Mesendoderm (in vitro differentiated cells): ENCODE measurements at regions not wholly inside any gene's neighbourhood (a gene's known extent, or its start where the extent isn't known, plus 50 kb on each side); places are given as distances from the start of the nearest gene placed in this dataset.

Experiments
- DNase-seq: peaks from one replicate; pipeline ENCODE4 v3.0.0; 2013
- H2AK5ac ChIP-seq: 2 replicates; pipeline ENCODE4 v1.6.1; 2013; ENCODE audit warnings: low read length, inconsistent platforms
- H2BK120ac ChIP-seq: 2 replicates; pipeline ENCODE4 v1.6.1; 2013; ENCODE audit warnings: low read depth, mild to moderate bottlenecking, low read length, moderate library complexity, mixed read lengths
- H2BK15ac ChIP-seq: replicated peaks from 2 replicates; pipeline ENCODE4 v1.6.1; 2013; ENCODE audit warnings: low read depth, mild to moderate bottlenecking, moderate library complexity
- H2BK5ac ChIP-seq: 2 replicates; pipeline ENCODE4 v1.6.1; 2013; ENCODE audit warnings: low read length, inconsistent platforms
- H3K18ac ChIP-seq: 2 replicates; pipeline ENCODE4 v1.6.1; 2013; ENCODE audit warnings: mild to moderate bottlenecking, low read length, mixed read lengths
- H3K23ac ChIP-seq: one replicate; pipeline ENCODE4 v1.6.1; 2013; ENCODE audit warnings: low read length
- H3K27ac ChIP-seq: 2 replicates; pipeline ENCODE4 v1.5.1; 2013; ENCODE audit warnings: low read depth, mild to moderate bottlenecking, inconsistent platforms, low read length, moderate library complexity
- H3K27me3 ChIP-seq: 2 replicates; pipeline ENCODE4 v1.6.1; 2013; ENCODE audit warnings: low read length, control low read depth, mild to moderate bottlenecking, inconsistent platforms; ENCODE audit not compliant: insufficient read depth, poor library complexity
- H3K36me3 ChIP-seq: 2 replicates; pipeline ENCODE4 v1.6.1; 2013; ENCODE audit warnings: low read length, inconsistent platforms; ENCODE audit not compliant: control insufficient read depth, insufficient read depth
- H3K4ac ChIP-seq: one replicate; pipeline ENCODE4 v1.6.1; 2013; ENCODE audit warnings: low read depth, mild to moderate bottlenecking, low read length, moderate library complexity
- H3K4me1 ChIP-seq: 2 replicates; pipeline ENCODE4 v1.6.1; 2013; ENCODE audit warnings: low read depth, low read length, inconsistent platforms; ENCODE audit not compliant: control insufficient read depth
- H3K4me2 ChIP-seq: 2 replicates; pipeline ENCODE4 v1.6.1; 2013; ENCODE audit warnings: low read length
- H3K4me3 ChIP-seq: 2 replicates; pipeline ENCODE4 v1.5.1; 2013; ENCODE audit warnings: mild to moderate bottlenecking, low read length
- H3K56ac ChIP-seq: one replicate; pipeline ENCODE4 v1.6.1; 2013; ENCODE audit warnings: low read length
- H3K79me1 ChIP-seq: 2 replicates; pipeline ENCODE4 v1.6.1; 2013; ENCODE audit warnings: low read length, inconsistent platforms
- H3K79me2 ChIP-seq: 2 replicates; pipeline ENCODE4 v1.6.1; 2013; ENCODE audit warnings: mild to moderate bottlenecking, low read length; ENCODE audit not compliant: control insufficient read depth, insufficient read depth
- H3K9ac ChIP-seq: 2 replicates; pipeline ENCODE4 v1.6.1; 2013; ENCODE audit warnings: low read length, inconsistent platforms
- H4K5ac ChIP-seq: one replicate; pipeline ENCODE4 v1.6.1; 2013; ENCODE audit warnings: low read length
- H4K8ac ChIP-seq: one replicate; pipeline ENCODE4 v1.6.1; 2013; ENCODE audit warnings: low read depth, mild to moderate bottlenecking, control low read depth, low read length, moderate library complexity
- WGBS: extraction: QIAGEN DNeasy Blood & Tissue Kit; methylation state at CpG from one replicate; pipeline ENCODE4 v1.1.7; 2013; ENCODE audit warnings: low lambda C conversion rate, missing lambda C conversion rate; ENCODE audit not compliant: insufficient coverage; ENCODE audit errors: extremely low coverage; 5-methylcytosine and 5-hydroxymethylcytosine counted together

DNA sequence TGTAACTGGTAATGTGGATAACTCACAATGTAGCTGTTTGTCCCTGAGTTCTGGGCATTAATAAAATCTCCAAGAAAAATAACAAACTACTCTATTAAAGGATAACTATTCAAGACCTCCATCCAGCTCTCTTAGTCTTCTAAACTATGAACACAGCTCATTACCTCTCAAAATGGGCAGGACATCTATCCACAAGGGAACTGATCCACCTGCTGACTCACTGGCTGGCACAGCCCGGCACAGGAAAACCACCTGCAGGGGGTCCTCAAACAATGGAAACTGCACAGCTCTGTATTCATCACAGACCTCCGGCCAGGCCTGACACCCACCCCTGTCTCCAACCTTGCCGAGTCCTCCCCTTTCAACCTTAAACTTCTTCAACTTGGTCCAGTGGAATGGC is 255.4 kb downstream of the TJP1 start:
- H3K27me3 ChIP-seq: peaks cover 4% of the 10 kb centered on the region
- no peak overlapping the region for H2BK120ac ChIP-seq
- H4K8ac ChIP-seq: no peak overlapping the region

GRCh38 chr15:29563112-29563511 is 259.2 kb downstream of the TJP1 start:
- Histone ChIP-seq H3K18ac (no peak overlapping the region), H3K27me3 (no peaks in the 10 kb centered on the region), H3K4me1 (no peaks in the 10 kb centered on the region), H3K56ac (no peak overlapping the region), H3K36me3 (no peaks in the 10 kb centered on the region), H3K9ac (no peak overlapping the region), H2AK5ac (no peak overlapping the region), H3K27ac (no peak overlapping the region), H4K8ac (no peak overlapping the region), H2BK120ac (no peak overlapping the region), H4K5ac (no peak overlapping the region), H2BK15ac (no peak overlapping the region), H3K79me1 (no peaks in the 10 kb centered on the region), H2BK5ac (no peak overlapping the region), H3K4me2 (no peak overlapping the region), H3K23ac (no peak overlapping the region), H3K4ac (no peak overlapping the region), H3K4me3 (no peak overlapping the region), H3K79me2 (no peaks in the 10 kb centered on the region)
- no peak for DNase-seq

More for the DNA sequence above, 255.4 kb downstream of the TJP1 start:
- no peak overlapping the region for H3K9ac ChIP-seq
- no peak overlapping the region for H2BK15ac ChIP-seq
- no peak overlapping the region for H3K4me2 ChIP-seq
- H3K4me3 ChIP-seq: no peak overlapping the region
- no peak overlapping the region for H3K56ac ChIP-seq
- H3K23ac ChIP-seq: no peak overlapping the region
- H4K5ac ChIP-seq: no peak overlapping the region
- no CpG with 5 or more reads among the region's 3 CpGs for WGBS
- no peak overlapping the region for H3K27ac ChIP-seq
- H3K36me3 ChIP-seq: no peaks in the 10 kb centered on the region
- no peak overlapping the region for H2AK5ac ChIP-seq
- no peaks in the 10 kb centered on the region for H3K79me2 ChIP-seq
- H3K4me1 ChIP-seq: peaks cover 2% of the 10 kb centered on the region
- H3K4ac ChIP-seq: no peak overlapping the region
- no peak for DNase-seq
- no peak overlapping the region for H2BK5ac ChIP-seq
- H3K79me1 ChIP-seq: no peaks in the 10 kb centered on the region
- H3K18ac ChIP-seq: no peak overlapping the region

- no peak overlapping the region for H3K18ac ChIP-seq
- no peak overlapping the region for H3K4me3 ChIP-seq
- no peak overlapping the region for H2BK5ac ChIP-seq
- no peak for DNase-seq
- no peaks in the 10 kb centered on the region for H3K36me3 ChIP-seq
- H3K4ac ChIP-seq: no peak overlapping the region
- no peak overlapping the region for H2BK15ac ChIP-seq
- no peak overlapping the region for H4K5ac ChIP-seq
- H2AK5ac ChIP-seq: no peak overlapping the region
- H3K9ac ChIP-seq: no peak overlapping the region
- no peaks in the 10 kb centered on the region for H3K79me2 ChIP-seq
- WGBS: no CpG with 5 or more reads among the region's 2 CpGs
- no peak overlapping the region for H4K8ac ChIP-seq
- H3K23ac ChIP-seq: no peak overlapping the region
- no peak overlapping the region for H3K56ac ChIP-seq
- H3K4me1 ChIP-seq: no peaks in the 10 kb centered on the region
- no peak overlapping the region for H2BK120ac ChIP-seq
- no peak overlapping the region for H3K27ac ChIP-seq
- H3K79me1 ChIP-seq: no peaks in the 10 kb centered on the region
- H3K4me2 ChIP-seq: no peak overlapping the region
- H3K27me3 ChIP-seq: no peaks in the 10 kb centered on the region
Measured at GRCh38 chr15:29560896-29561295, 261.4 kb downstream of the TJP1 start.

- H3K36me3 ChIP-seq: no peaks in the 10 kb centered on the region
Measured at GRCh38 chr15:29558261-29558660, 264.0 kb downstream of the TJP1 start.

GRCh38 chr15:29557171-29557570 is 265.1 kb downstream of the TJP1 start:
- WGBS: no CpG with 5 or more reads among the region's 6 CpGs
- Histone ChIP-seq H2BK120ac (no peak overlapping the region), H3K9ac (no peak overlapping the region), H3K4me1 (no peaks in the 10 kb centered on the region), H3K18ac (no peak overlapping the region), H4K8ac (no peak overlapping the region), H3K79me2 (no peaks in the 10 kb centered on the region), H4K5ac (no peak overlapping the region), H3K56ac (no peak overlapping the region), H3K4me2 (no peak overlapping the region), H3K23ac (no peak overlapping the region), H2BK5ac (no peak overlapping the region), H3K27ac (no peak overlapping the region), H2AK5ac (no peak overlapping the region), H3K4ac (no peak overlapping the region), H3K36me3 (no peaks in the 10 kb centered on the region), H3K4me3 (no peak overlapping the region), H3K79me1 (no peaks in the 10 kb centered on the region), H2BK15ac (no peak overlapping the region), H3K27me3 (no peaks in the 10 kb centered on the region)
- no peak for DNase-seq

More at GRCh38 chr15:29558261-29558660, 264.0 kb downstream of the TJP1 start:
- Histone ChIP-seq H3K56ac (no peak overlapping the region), H3K23ac (no peak overlapping the region), H3K27ac (no peak overlapping the region), H3K4me1 (no peaks in the 10 kb centered on the region), H4K8ac (no peak overlapping the region), H2BK5ac (no peak overlapping the region), H3K27me3 (no peaks in the 10 kb centered on the region), H3K9ac (no peak overlapping the region), H3K18ac (no peak overlapping the region), H3K79me1 (no peaks in the 10 kb centered on the region), H2BK120ac (no peak overlapping the region), H3K4me3 (no peak overlapping the region), H4K5ac (no peak overlapping the region), H3K79me2 (no peaks in the 10 kb centered on the region), H3K4me2 (no peak overlapping the region), H3K4ac (no peak overlapping the region), H2BK15ac (no peak overlapping the region), H2AK5ac (no peak overlapping the region)
- no peak for DNase-seq
- no CpG with 5 or more reads among the region's 9 CpGs for WGBS

DNA sequence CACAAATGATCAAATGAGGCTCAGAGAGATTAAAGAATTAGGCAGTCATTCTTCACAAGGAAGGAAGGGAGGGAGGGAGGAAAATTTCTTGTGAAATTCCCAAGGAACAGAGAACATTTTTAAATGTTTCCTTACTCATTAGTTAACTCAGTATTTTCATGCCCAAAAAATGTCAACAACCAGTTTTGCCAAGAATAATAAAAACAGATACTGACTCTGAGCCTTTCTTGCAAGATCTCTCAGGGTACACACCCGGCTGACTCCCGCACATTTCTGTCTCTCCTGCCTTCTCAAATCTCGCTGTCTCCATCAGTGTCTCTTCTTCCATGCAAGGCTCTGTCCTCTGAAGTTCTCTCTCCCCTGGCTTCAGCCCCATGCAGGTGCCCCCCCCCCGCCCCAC is 265.9 kb downstream of the TJP1 start:
- WGBS: no CpG with 5 or more reads among the region's 4 CpGs
- no peak overlapping the region for H3K18ac ChIP-seq
- H3K56ac ChIP-seq: no peak overlapping the region
- H3K4ac ChIP-seq: no peak overlapping the region
- no peaks in the 10 kb centered on the region for H3K4me1 ChIP-seq
- H3K9ac ChIP-seq: no peak overlapping the region
- H2BK15ac ChIP-seq: no peak overlapping the region
- no peaks in the 10 kb centered on the region for H3K79me1 ChIP-seq
- H4K8ac ChIP-seq: no peak overlapping the region
- no peak overlapping the region for H3K4me3 ChIP-seq
- H2BK120ac ChIP-seq: no peak overlapping the region
- no peak overlapping the region for H3K4me2 ChIP-seq
- no peak overlapping the region for H2AK5ac ChIP-seq
- DNase-seq: no peak
- H3K27me3 ChIP-seq: no peaks in the 10 kb centered on the region
- H3K79me2 ChIP-seq: no peaks in the 10 kb centered on the region
- H4K5ac ChIP-seq: no peak overlapping the region
- H3K27ac ChIP-seq: no peak overlapping the region
- no peaks in the 10 kb centered on the region for H3K36me3 ChIP-seq
- H2BK5ac ChIP-seq: no peak overlapping the region
- H3K23ac ChIP-seq: no peak overlapping the region
